G401 (cell line): ENCODE measurements at regions not wholly inside any gene's neighbourhood (a gene's known extent, or its start where the extent isn't known, plus 50 kb on each side); places are given as distances from the start of the nearest gene placed in this dataset.
"Not testable (repeated sequence)": the region's sequence is repeated elsewhere in the genome, so short reads cannot be mapped to it uniquely, and the experiment has no call there.

ENCODE experiments used
- DNase-seq: peaks from one replicate; pipeline ENCODE4 v3.0.0-alpha.2; 2015; ENCODE audit warnings: low spot score
- in situ Hi-C: cut with HindIII; loops from 2 replicates; pipeline ENCODE4 v1.10.0; 2016; ENCODE audit warnings: low sequenced_read_pairs, mixed read lengths

DNA sequence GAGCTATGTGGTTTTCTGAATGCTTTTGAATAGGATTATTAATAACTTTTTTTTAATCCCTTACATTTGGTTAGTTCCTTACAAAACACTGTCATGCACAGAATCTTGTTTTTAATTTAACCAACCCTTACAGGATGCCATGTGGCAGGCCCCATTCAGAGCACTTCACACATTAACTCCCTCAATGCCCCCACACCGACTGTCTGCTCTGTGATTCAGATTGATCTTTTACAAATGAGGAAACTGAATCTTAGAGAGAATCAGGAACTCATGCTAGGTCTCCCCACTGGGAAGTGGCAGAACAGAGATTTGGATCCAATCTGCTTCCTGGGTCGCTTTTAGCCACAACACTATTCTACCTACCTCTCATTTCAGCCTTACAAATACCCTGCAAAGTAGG is 195.8 kb upstream of the NPVF start:
- in situ Hi-C loops, result no loop called here

DNA sequence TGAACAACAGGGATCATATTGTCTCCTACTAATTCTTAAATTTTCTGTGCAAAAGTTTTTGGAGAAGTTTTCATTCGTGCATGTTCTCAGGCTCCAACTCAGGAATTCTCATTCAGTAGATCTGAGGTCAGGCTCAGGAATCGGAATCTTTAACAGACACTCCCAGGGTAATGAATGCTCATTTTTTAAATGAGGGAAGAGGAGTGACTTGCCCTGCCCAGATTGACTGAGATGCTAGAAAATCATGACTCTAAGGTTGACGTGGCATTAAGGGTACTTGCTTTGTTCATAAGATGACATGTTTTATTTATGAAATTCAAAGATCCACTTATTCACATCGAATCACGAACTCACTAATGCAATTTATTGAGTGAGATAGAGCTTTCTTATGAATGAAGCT is 196.6 kb upstream of the NPVF start:
- in situ Hi-C loops, result no loop called here
- DNase-seq, result no peak

More for the DNA sequence above, 195.8 kb upstream of the NPVF start:
- DNase-seq, result no peak

DNA sequence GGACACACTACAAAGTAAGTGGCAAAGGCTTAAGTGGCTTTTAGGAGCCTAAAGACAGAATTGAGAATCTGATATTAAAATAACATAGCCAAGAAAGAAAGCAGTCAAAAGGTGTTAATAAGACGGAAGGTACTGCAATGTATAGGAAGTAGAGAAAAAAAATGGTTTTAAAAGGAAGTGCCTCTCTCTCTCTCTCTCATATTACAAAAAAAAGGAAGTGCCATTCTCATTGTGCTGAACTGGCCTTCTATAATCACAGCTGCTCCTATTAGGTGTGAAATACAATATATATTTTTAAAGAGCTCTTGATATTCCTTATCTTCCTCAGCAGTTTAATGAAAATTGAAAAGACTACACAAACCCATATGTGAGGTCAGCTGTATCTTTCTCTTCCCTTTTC is 199.4 kb upstream of the NPVF start:
- DNase-seq, result no peak
- in situ Hi-C loops, result no loop called here

DNA sequence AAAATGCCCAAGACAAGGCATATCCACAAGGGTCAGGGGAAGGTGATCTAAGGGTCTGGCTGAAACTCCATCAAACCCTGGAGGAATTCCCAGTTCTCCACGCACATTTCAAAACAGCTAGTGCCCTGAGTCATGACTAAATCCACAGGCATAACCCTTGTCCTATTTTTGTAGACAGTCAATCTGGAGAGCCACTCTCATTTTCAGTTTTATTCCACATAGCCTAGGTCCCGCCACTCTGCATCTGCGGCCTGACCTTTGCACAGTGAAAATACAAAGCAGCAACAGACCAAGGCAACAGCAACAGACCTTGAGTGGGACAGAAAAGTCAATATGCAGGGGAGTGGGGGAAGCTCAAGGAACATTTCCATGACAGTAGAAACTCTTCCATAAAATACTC is 201.4 kb upstream of the NPVF start:
- DNase-seq, result no peak
- in situ Hi-C loops, result no loop called here

DNA sequence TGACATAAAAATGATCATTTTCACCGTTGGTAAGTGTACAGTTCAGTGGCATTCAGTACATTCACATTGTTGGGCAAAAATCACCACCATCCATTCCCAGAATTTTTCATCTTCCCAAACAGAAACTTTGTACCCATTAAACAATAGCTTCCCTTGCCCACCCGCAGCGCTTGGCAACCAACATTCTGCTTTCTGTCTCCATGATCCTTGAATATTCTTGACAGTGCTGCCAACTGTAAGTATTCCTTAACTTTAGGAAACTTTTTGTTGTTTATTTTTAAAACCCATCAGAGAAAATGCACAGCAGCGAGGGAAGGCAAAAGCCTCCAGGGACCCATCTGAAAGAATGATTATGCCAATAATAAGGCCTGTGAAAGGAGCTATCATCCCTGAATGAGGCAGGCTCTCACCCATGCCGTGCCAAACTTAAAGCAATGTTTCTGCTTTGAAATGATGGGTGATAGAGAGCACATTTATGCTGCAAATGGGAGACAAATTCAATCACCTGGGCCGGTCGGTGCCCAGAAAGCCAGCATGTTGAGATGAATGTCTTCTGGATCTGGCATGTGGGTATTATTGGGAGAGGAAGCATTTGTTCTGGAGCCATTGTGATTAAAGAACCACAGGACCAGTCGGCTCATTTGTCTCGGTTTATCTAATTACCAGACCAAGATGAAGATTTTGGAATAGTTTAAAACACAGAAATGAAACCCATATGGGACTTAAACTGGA is 202.1 kb upstream of the NPVF start:
- in situ Hi-C loops, result no loop called here
- no peak for DNase-seq

DNA sequence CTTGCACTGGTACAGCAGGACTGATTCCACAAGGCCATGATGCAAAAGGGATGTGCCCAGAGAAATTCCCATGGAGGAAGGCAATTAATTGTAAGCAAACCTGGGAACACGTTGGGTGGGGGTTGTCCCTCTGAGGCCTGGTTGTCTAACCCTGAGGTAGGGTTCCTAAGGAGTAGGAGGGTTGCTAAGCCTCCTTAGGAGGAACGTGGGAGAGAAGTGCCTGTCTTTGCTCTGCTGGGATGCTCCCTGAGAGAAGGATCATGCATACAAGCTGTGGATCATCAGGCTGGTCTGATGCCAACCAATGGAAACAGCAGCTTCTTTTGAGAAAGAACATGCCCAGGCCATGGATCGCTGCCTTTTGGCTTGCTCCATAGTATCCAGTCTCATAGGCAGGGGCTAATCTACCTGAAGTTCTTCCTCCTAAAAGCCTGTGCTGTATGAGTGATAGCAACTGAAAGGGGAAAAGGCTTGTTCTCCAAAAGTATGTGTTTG is 203.7 kb upstream of the NPVF start:
- in situ Hi-C loops, result no loop called here
- DNase-seq, result no peak

DNA sequence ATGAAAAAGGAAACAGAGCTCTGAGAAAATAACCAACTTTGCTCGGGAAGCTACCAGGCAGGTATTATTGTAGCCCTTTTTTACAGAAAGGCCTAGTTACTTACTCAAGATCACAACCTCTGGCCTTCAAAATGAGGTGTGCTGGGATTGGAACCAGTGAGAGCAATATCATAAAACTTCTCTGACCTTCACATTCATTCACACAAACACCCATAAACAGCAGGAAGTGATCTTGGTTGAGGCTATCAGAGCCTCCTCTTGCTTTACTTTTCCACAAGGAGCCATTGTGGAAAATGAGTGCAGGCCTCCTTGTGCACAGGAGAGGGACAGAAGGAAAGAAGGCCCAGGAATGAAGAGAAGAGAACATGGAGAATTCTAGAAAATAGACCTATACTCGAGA is 204.5 kb upstream of the NPVF start:
- in situ Hi-C loops, result no loop called here
- no peak for DNase-seq

DNA sequence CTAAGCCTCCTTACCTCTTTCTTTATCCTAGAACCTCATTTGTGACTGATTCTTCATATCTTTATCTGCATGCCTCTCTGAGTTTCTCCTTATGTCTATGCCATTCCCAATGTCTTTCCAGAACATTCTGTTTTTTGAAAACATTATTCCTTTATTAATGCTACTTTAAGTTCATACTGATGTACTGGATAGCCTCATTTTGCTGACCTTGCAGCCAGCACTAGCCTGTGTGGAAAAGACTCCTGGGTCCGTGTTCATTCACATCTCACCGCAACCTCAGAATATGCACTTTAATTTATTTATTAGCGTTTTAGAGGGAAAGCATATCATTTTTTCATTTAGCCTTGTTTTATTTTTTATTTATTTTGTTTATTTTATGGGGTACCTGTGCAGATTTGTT is 208.1 kb upstream of the NPVF start:
- no peak for DNase-seq
- in situ Hi-C loops, result no loop called here

DNA sequence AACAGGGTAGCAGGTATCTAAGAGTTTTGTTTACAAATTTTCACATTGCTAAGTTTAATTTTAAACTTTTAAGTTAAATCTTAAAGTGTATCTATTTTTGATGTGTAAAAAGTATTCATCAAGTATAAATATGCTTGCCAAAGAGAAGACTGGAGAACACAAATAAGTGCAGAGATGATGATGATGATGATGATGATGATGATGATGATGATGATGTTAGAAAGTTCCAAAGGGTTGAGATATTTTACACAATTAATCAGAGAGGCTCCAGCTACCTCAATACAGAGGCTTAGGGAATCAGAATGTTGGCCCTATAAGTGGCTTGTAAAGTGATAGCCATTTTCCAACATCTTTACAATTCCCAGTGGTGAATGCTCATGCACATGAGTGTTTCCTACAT is 209.0 kb upstream of the NPVF start:
- no peak for DNase-seq
- in situ Hi-C loops, result no loop called here

DNA sequence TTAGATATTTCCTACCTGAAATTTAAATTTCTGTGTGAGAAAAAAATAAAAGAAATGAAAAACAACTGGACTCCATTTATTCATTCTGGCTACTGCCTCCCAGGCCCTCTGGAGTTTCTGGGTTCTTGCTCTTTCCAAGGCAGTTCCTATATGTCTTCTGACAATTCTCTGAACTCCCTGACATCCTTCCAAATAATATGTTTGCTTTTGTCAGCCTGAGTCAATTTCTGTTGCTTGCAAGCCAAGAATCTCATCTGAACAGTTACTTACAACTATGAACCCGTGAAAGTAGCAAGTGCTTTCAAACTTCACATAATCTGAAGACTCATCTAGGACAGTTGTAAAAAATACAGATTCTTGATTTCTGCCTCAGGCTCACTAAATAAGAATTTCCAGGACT is 216.7 kb upstream of the NPVF start:
- in situ Hi-C loops, result no loop called here
- no peak for DNase-seq

DNA sequence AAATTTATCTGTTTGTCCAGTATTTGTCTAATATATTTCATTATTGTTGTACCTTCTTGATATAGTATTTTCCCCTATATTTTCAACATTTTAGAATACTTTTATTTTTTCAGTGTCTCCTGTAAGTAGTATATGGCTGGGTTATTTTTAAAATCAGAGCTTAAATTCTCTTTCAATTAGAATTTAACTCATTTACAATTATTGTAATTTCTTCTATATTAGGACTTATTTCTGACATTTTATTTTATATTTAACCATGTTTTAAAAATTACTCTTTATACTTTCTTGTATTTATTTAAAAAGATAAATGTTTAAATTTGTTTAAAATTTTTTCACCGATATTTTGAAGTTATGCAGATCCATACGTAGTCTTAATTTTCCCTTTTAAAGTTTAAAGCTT is 220.0 kb upstream of the NPVF start:
- in situ Hi-C loops, result no loop called here
- no peak for DNase-seq

DNA sequence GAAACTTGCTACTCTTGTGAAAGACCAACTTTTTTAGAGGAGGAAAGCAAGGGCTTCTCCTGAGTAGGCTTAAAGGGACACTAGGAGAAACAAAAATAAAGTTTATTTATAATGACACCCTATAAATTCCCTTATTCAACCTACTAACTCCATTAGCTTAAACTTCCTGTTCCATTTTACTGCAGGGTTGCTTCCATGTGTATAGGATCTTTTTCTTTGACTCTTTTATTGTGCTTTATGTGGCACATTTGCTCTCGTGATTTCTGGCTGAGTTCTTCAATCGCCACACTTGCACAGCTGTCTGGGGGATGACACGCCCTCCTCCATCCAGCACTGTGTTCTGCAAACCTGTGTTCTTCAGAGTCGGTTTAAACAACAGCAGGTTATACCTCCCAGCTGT is 225.7 kb upstream of the NPVF start:
- in situ Hi-C loops, result no loop called here
- DNase-seq, result no peak

DNA sequence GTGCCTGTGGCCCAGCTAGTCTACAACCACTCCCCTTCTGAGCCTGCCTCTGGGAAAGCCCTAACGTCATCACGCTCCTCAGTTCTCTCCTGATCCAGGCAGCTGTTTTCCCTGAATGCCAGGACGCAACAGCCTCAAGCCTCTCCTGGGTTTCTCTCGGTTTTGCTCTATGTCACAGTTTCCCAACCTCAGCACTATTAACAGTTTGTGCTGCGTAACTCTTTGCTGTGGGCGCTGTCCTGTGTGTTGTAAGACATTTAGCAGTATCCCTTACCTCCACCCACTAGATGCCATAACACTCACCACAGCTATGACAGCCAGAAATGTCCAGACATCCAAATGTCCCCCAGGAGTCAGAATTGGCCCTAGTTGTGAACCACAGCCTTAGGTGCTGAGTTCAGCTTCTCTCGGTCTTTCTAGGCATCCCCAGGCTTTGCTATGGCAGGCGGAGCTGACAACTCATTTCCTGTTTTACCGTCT is 226.3 kb upstream of the NPVF start:
- in situ Hi-C loops, result no loop called here
- DNase-seq, result no peak

DNA sequence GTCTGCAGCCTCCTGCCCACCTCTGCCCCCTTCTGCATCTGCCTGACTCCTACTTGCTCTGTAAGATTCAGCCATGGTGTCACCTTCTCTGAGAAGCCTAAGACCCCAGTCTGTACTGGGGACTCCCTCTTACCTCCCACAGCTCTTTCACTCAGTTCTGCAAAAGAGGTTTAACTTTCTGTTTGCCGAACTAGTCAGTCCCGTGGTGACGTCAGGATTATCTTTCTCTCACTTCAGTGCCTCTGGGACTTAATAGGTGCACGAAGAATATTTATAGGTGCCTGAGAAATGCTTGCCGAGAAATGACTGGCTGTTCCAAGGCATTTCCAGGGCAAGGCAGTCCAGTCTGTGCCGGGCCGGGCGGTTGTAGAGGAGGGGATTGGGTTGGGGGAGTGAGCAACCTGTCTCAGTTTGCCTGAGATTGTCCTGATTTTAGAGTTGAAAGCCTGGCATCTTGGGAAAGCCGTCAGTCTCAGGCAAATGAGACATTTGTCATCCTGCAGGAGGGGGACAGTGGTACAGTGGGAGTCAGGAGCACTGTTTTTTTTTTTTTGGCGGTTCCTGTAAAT is 227.5 kb upstream of the NPVF start:
- DNase-seq, result no peak
- in situ Hi-C loops, result no loop called here

DNA sequence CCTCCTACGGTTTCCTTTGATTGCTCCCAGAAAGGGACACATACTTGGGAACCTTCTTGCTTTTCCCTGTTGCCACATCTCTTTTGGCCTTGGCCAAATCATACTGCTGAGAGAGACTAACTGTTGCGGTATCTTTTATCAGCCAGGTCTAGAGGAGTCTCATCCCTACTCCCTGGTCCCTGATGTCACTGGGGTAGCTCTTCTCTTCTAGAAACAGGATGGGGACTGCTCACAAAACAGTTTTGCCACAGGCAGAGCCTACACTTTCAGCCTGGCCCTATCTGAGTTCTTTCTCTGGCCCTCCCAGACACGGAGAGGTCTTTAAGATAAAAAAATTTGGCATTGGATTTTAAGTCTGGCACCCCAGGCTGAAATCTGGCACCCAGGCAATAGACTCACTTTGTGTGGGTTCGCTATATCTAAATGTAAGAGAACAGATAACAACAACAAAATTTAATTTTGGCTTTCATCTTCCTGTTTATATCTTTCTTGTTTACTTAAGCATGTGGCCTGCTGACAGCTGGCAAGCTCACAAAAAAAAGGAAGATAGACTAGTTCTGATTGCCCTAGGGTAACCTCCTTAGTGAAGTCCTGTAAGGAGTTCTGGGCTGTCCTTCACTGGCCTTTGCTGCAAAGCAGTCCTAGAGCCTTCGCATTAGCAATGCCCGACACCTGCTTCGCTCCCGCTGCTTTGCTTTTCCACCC is 228.3 kb upstream of the NPVF start:
- in situ Hi-C loops, result no loop called here
- no peak for DNase-seq

DNA sequence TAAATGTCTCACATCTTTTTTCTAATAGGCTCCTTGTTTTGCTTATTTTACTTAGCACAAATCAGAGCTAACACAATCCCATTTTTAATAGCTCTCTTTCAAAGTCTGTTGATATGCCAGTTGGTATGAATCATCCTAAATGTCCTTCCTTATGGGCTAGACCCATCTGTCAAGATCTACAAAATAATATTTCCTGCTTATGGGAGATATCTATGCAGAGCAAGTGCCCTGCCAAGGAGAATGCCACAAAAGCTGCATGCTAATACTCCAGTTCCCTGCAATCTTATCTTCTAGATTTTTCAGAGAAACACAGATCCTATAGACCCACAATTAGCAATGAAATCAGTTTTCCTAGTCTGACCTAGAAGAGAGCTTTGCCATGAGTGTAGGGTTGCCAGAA is 230.8 kb upstream of the NPVF start:
- DNase-seq, result peak; percentile 8
- in situ Hi-C loops, result no loop called here

DNA sequence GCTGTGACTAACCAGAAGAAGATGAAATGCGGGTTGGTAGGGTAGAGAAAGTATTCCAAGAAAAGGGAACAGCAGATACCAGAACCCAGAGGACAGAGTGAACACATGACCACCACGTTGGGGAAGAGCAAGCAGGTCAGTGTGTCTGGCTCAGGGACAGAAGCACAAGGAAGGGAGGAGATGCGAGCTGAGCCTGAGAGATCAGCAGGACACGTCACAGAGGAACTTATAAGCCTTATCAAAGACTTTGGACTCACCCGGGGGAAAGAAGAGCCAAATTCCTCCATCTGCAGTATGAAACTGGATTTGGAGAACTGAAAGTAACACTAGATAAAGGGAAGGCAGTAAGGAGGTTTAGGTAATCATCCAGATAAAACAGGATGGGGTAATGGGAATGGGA is 232.1 kb upstream of the NPVF start:
- in situ Hi-C loops, result no loop called here
- no peak for DNase-seq

DNA sequence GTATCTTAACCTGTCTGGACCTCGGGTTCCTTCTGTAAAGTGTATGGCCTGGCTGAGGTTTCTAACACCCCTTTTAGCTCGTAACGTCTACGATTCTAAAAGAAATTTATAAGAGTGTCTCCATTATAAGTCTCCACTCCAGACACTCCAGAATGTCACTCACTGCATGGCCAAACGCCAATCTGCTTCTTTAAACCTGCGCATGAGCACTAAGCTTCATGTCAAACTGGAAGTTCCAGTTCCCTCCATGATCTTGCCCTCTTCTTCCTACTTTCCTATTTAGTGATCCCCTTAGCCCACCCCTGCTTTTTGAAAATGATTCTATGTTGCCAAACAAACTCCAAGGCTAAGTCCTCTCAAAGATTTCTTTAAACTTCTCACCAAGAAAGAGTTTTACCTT is 241.4 kb upstream of the NPVF start:
- in situ Hi-C loops, result no loop called here
- no peak for DNase-seq

DNA sequence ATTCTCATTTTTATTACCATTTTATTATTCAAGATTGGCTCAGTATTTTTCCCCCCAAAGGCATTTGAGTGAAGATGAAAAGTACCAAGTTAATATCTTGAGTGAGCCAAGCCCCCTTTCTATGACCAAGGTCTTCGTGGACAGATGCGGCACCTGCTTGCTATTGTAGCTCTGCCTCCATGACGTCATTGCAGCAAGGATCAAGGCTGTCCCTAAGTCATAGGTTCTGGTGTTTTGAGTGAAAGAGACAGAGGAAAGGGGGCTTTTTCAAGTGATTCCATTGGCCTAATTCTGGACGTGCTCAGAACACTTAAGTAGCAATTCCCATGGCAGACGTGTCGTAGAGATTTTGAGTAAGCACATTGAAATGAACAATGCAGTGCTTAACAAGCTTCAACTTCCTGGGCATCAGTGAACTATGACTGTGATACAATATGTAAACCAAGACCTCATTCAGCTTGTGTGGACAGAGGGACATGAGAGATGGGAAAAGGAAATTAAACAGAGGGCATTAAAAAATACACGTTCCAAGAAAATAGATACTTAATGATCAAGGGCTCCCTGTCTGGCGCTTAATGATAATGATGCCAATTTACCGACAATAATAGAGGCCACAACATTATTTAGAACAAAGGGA is 248.7 kb upstream of the NPVF start:
- in situ Hi-C loops, result no loop called here
- no peak for DNase-seq

DNA sequence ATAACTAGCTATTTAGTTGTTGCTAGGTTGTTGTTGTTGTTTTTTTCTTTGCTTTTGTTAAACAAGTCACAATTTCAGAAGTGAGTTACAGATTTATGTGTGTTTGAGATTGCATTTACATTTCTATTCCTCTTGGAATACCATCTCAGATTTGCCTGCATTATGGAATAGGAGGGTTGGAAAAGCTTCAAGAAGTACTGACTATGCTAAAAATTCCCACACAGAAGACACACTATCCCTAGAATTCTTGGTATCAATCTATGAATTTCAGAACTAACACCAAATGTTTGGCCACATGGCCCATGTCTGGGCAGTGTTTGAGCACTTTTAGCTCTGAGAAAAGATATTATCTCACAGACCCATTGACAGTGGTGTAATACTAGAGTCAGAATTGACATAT is 249.9 kb upstream of the NPVF start:
- in situ Hi-C loops, result not testable (repeated sequence)

More for the DNA sequence above, 249.9 kb upstream of the NPVF start:
- not testable (repeated sequence) for DNase-seq
